PC-9 (cell line): ENCODE measurements at regions not wholly inside any gene's neighbourhood (a gene's known extent, or its start where the extent isn't known, plus 50 kb on each side); places are given as distances from the start of the nearest gene placed in this dataset.

Experiments used
- BruUV-seq: library from RNA; stranded (reverse); fragments of 400-500 nt; replicated peaks from 2 replicates; lab custom pipeline; 2021; lab: Mats Ljungman, UMichigan
- CTCF ChIA-PET: fragments of 300-600 bp; sonication (Branson Sonifier 250); formaldehyde crosslinking; loops from one replicate; lab custom pipeline; 2022; ENCODE audit warnings: antibody characterized with exemption; lab: Charles Lee
- POLR2A ChIA-PET: fragments of 300-600 bp; sonication (Branson Sonifier 250); formaldehyde crosslinking; loops from one replicate; lab custom pipeline; 2022; ENCODE audit warnings: antibody characterized with exemption; ENCODE audit not compliant: unreplicated experiment; lab: Charles Lee
- DNase-seq, 2 experiments: peaks; one replicate each; pipeline versions ENCODE4 v3.0.0 to v3.0.0-alpha.2; 2015 to 2022; ENCODE audit warnings: mixed read lengths in 1 of 2
- H2AFZ ChIP-seq: fragments of 200-600 bp; sonication (generic); 2 replicates; pipeline ENCODE4 v1.8.1; 2017; ENCODE audit warnings: antibody characterized with exemption
- H3F3A ChIP-seq: fragments of 200-600 bp; sonication (generic); 2 replicates; pipeline ENCODE4 v1.8.1; 2017; ENCODE audit warnings: antibody characterized with exemption, mild to moderate bottlenecking, low read depth; ENCODE audit not compliant: insufficient read depth
- H3K27ac ChIP-seq: fragments of 200-600 bp; sonication (generic); 2 replicates; pipeline ENCODE4 v1.6.1; 2016; ENCODE audit warnings: mixed run types
- H3K27me3 ChIP-seq: fragments of 200-600 bp; sonication (generic); 2 replicates; pipeline ENCODE4 v1.6.1; 2016; ENCODE audit warnings: low read depth, mixed run types; ENCODE audit not compliant: insufficient read depth
- H3K36me3 ChIP-seq: fragments of 200-600 bp; sonication (generic); 2 replicates; pipeline ENCODE4 v1.6.1; 2016; ENCODE audit warnings: low read depth, mixed run types
- H3K4me1 ChIP-seq: fragments of 200-600 bp; sonication (generic); replicated peaks from 2 replicates; pipeline ENCODE4 v1.6.1; 2016; ENCODE audit warnings: mixed run types; ENCODE audit not compliant: insufficient read depth
- H3K4me2 ChIP-seq: fragments of 200-600 bp; sonication (generic); 2 replicates; pipeline ENCODE4 v1.6.1; 2017; ENCODE audit warnings: mixed run types
- H3K4me3 ChIP-seq: fragments of 200-600 bp; sonication (generic); 2 replicates; pipeline ENCODE4 v1.6.1; 2016; ENCODE audit warnings: mixed run types
- H3K79me2 ChIP-seq: fragments of 200-600 bp; sonication (generic); 2 replicates; pipeline ENCODE4 v1.6.1; 2017; ENCODE audit warnings: low read depth, mixed run types
- H3K9me2 ChIP-seq: fragments of 200-600 bp; sonication (generic); 2 replicates; pipeline ENCODE4 v1.8.1; 2017; ENCODE audit warnings: mild to moderate bottlenecking; ENCODE audit not compliant: insufficient read depth
- H3K9me3 ChIP-seq: fragments of 200-600 bp; sonication (generic); 2 replicates; pipeline ENCODE4 v1.8.1; 2016; ENCODE audit warnings: low read depth; ENCODE audit not compliant: insufficient read depth
- H4K20me1 ChIP-seq: fragments of 200-600 bp; sonication (generic); 2 replicates; pipeline ENCODE4 v1.8.1; 2017; ENCODE audit not compliant: insufficient read depth
- CTCF ChIP-seq: fragments of 200-600 bp; sonication (generic); conservative IDR thresholded peaks from 2 replicates; pipeline ENCODE4 v1.6.1; 2017; ENCODE audit warnings: mixed run types, antibody characterized with exemption, mild to moderate bottlenecking, moderate library complexity
- EZH2 ChIP-seq: fragments of 200-600 bp; sonication (generic); IDR thresholded peaks from 2 replicates; pipeline ENCODE4 v1.8.0; 2017; ENCODE audit warnings: antibody characterized with exemption, low read depth
- intact Hi-C: fragments of 100-400 bp; cut with micrococcal nuclease; formaldehyde crosslinking; loops from one replicate; pipeline ENCODE4 v1.10.0; 2022; ENCODE audit not compliant: unreplicated experiment

DNA sequence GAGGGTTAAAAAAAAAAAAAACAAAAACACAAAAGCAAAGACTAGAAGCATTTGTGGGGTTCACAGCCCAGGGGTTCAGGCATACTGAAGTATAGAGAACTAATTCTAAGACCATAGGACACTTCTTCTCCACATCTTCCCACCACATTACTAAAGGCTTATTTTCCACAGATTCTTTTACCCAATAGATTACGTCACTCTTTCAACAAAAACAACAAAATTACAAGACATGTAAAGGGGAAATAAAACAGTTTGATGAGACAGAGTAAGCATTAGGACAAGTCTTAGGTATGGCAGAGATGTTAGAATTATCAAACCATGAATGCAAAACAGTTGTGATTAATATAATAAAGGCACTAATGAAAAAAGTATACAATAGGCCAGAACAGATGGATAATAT lies 2013.7 kb downstream of the MRPL39 start:
- no peak for DNase-seq
- Histone ChIP-seq H3K27ac (no peak overlapping the region), H3K9me3 (no peaks in the 10 kb centered on the region), H2AFZ (no peak overlapping the region), H3K36me3 (no peaks in the 10 kb centered on the region), H3F3A (no peaks in the 10 kb centered on the region), H3K4me1 (no peaks in the 10 kb centered on the region), H3K4me2 (no peak overlapping the region), H3K4me3 (no peak overlapping the region), H3K27me3 (no peaks in the 10 kb centered on the region), H3K9me2 (no peaks in the 10 kb centered on the region), H3K79me2 (no peaks in the 10 kb centered on the region), H4K20me1 (no peaks in the 10 kb centered on the region)
- intact Hi-C loops, result no loop called here
- TF ChIP-seq EZH2 (no peak), CTCF (no peak)
- no TSS peak for BruUV-seq
- ChIA-PET CTCF (no interaction called here), POLR2A (no interaction called here)

- no peaks in the 10 kb centered on the region for H3K27me3 ChIP-seq
- no peak overlapping the region for H3K27ac ChIP-seq
- H3K9me3 ChIP-seq, result no peaks in the 10 kb centered on the region
- no peak overlapping the region for H2AFZ ChIP-seq
- no peak overlapping the region for H3K4me2 ChIP-seq
- intact Hi-C loops, result no loop called here
- ChIA-PET POLR2A (no interaction called here), CTCF (no interaction called here)
- H3K79me2 ChIP-seq, result no peaks in the 10 kb centered on the region
- no TSS peak for BruUV-seq
- H4K20me1 ChIP-seq, result no peaks in the 10 kb centered on the region
- TF ChIP-seq EZH2, result no peak
- no peak for TF ChIP-seq CTCF
- no peaks in the 10 kb centered on the region for H3K36me3 ChIP-seq
- no peak overlapping the region for H3K4me3 ChIP-seq
- no peak for DNase-seq
- H3K9me2 ChIP-seq, result no peaks in the 10 kb centered on the region
- H3F3A ChIP-seq, result no peaks in the 10 kb centered on the region
- H3K4me1 ChIP-seq, result no peaks in the 10 kb centered on the region
These were observed 2021.9 kb downstream of the MRPL39 start for GRCh38 chr21:23585419-23585818.

GRCh38 chr21:23579573-23579972 lies 2027.7 kb downstream of the MRPL39 start:
- H3K79me2 ChIP-seq, result no peaks in the 10 kb centered on the region
- no peaks in the 10 kb centered on the region for H4K20me1 ChIP-seq
- H2AFZ ChIP-seq, result no peak overlapping the region
- no peaks in the 10 kb centered on the region for H3K9me2 ChIP-seq
- H3K27me3 ChIP-seq, result no peaks in the 10 kb centered on the region
- H3K36me3 ChIP-seq, result no peaks in the 10 kb centered on the region
- H3K4me2 ChIP-seq, result no peak overlapping the region
- H3K4me1 ChIP-seq, result no peaks in the 10 kb centered on the region
- no peaks in the 10 kb centered on the region for H3F3A ChIP-seq
- no peak overlapping the region for H3K4me3 ChIP-seq
- H3K27ac ChIP-seq, result no peak overlapping the region
- ChIA-PET CTCF (no interaction called here), POLR2A (no interaction called here)
- intact Hi-C loops, result no loop called here
- BruUV-seq, result no TSS peak
- no peaks in the 10 kb centered on the region for H3K9me3 ChIP-seq
- no peak for DNase-seq
- no peak for TF ChIP-seq CTCF
- TF ChIP-seq EZH2, result no peak
